ENCODE measurements at regions not wholly inside any gene's neighbourhood (a gene's known extent, or its start where the extent isn't known, plus 50 kb on each side); places are given as distances from the start of the nearest gene placed in this dataset.

GRCh38 chr20:51979226-51979625 lies 176.9 kb upstream of the SALL4 start:
- DNase-seq (ENCODE audit: low spot score) = no peak
- TF ChIP-seq CTCF (IDR thresholded peaks at IDR 0.05; ENCODE audit: extremely low read depth, insufficient read depth, missing control alignments) = no peak

GRCh38 chr20:51978070-51978501 lies 175.8 kb upstream of the SALL4 start:
- in situ Hi-C loops (cut with MboI; ENCODE audit: low pct_unique_long_range_greater_than_20kb, low sequenced_read_pairs, unreplicated experiment) = no loop called here
- no peak for TF ChIP-seq CTCF (IDR thresholded peaks at IDR 0.05; ENCODE audit: extremely low read depth, insufficient read depth, missing control alignments)
- DNase-seq (ENCODE audit: low spot score) = no peak

More at GRCh38 chr20:51979226-51979625, 176.9 kb upstream of the SALL4 start:
- in situ Hi-C loops (cut with MboI; ENCODE audit: low pct_unique_long_range_greater_than_20kb, low sequenced_read_pairs, unreplicated experiment) = no loop called here

- TF ChIP-seq CTCF (IDR thresholded peaks at IDR 0.05; ENCODE audit: extremely low read depth, insufficient read depth, missing control alignments) = no peak
- in situ Hi-C loops (cut with MboI; ENCODE audit: low pct_unique_long_range_greater_than_20kb, low sequenced_read_pairs, unreplicated experiment) = no loop called here
- no peak for DNase-seq (ENCODE audit: low spot score)
Observed at GRCh38 chr20:51972056-51972455, 169.7 kb upstream of the SALL4 start.

- in situ Hi-C loops (cut with MboI; ENCODE audit: low pct_unique_long_range_greater_than_20kb, low sequenced_read_pairs, unreplicated experiment) = no loop called here
- no peak for DNase-seq (ENCODE audit: low spot score)
- TF ChIP-seq CTCF (IDR thresholded peaks at IDR 0.05; ENCODE audit: extremely low read depth, insufficient read depth, missing control alignments) = no peak
Observed at GRCh38 chr20:51970858-51971257, 168.5 kb upstream of the SALL4 start.

- in situ Hi-C loops (cut with MboI; ENCODE audit: low pct_unique_long_range_greater_than_20kb, low sequenced_read_pairs, unreplicated experiment) = no loop called here
- no peak for DNase-seq (ENCODE audit: low spot score)
- no peak for TF ChIP-seq CTCF (IDR thresholded peaks at IDR 0.05; ENCODE audit: extremely low read depth, insufficient read depth, missing control alignments)
Observed at GRCh38 chr20:51969191-51969590, 166.9 kb upstream of the SALL4 start.

GRCh38 chr20:51968151-51968550 lies 165.8 kb upstream of the SALL4 start:
- in situ Hi-C loops (cut with MboI; ENCODE audit: low pct_unique_long_range_greater_than_20kb, low sequenced_read_pairs, unreplicated experiment) = no loop called here
- no peak for DNase-seq (ENCODE audit: low spot score)
- no peak for TF ChIP-seq CTCF (IDR thresholded peaks at IDR 0.05; ENCODE audit: extremely low read depth, insufficient read depth, missing control alignments)
